Breast epithelium (tissue), 4 donors: ENCODE measurements at regions not wholly inside any gene's neighbourhood (a gene's known extent, or its start where the extent isn't known, plus 50 kb on each side); places are given as distances from the start of the nearest gene placed in this dataset.

Source experiments
- DNase-seq, 2 donors: peaks; one replicate each; pipeline ENCODE4 v3.0.0-alpha.2; 2019; ENCODE audit warnings: low spot score in 2 of 2
- H3K27ac ChIP-seq, 2 donors: fragments of 200-600 bp; sonication (generic) in 1 of 2; one replicate each; pipeline ENCODE4 v1.5.1; 2016 to 2019; ENCODE audit warnings: mild to moderate bottlenecking in 1 of 2
- H3K27me3 ChIP-seq, 2 donors: fragments of 200-600 bp; sonication (generic) in 1 of 2; one replicate each; pipeline versions ENCODE4 v1.5.1 to v1.6.0; 2017 to 2019; ENCODE audit warnings: control low read depth in 1 of 2, mild to moderate bottlenecking in 1 of 2
- H3K36me3 ChIP-seq: fragments of 200-600 bp; one replicate; pipeline ENCODE4 v1.5.1; 2019
- H3K4me1 ChIP-seq, 2 donors: fragments of 200-600 bp; sonication (generic); one replicate each; pipeline ENCODE4 v1.5.1; 2016 to 2019; ENCODE audit warnings: control low read depth in 1 of 2
- H3K4me3 ChIP-seq, 3 donors: fragments of 200-600 bp; sonication (generic); 1 replicate in 2 of 3; 2 replicates in 1 of 3; pipeline ENCODE4 v1.5.1; 2016 to 2019; ENCODE audit warnings: mild to moderate bottlenecking in 3 of 3, moderate library complexity in 2 of 3
- H3K9me3 ChIP-seq, 2 donors: fragments of 200-600 bp; sonication (generic) in 1 of 2; one replicate each; pipeline ENCODE4 v1.5.1; 2016 to 2019; ENCODE audit warnings: control low read depth in 1 of 2
- CTCF ChIP-seq, 3 donors: fragments of 450-650 bp; IDR thresholded peaks; one replicate each; pipeline ENCODE4 v1.5.1; 2016 to 2017; ENCODE audit warnings: antibody characterized with exemption in 3 of 3, mild to moderate bottlenecking in 3 of 3, moderate library complexity in 3 of 3
- POLR2A ChIP-seq: fragments of 450-650 bp; IDR thresholded peaks from one replicate; pipeline ENCODE4 v1.6.1; 2016; ENCODE audit warnings: antibody characterized with exemption, mild to moderate bottlenecking, moderate library complexity
- POLR2AphosphoS5 ChIP-seq, 3 donors: sonication (generic); formaldehyde crosslinking; IDR thresholded peaks; one replicate each; pipeline ENCODE4 v1.6.1; 2017; ENCODE audit warnings: antibody characterized with exemption in 3 of 3
- intact Hi-C: fragments of 100-400 bp; cut with DNase I; formaldehyde crosslinking; loops from one replicate; pipeline ENCODE4 v1.15.1; 2023; ENCODE audit warnings: low total_unique reads

DNA sequence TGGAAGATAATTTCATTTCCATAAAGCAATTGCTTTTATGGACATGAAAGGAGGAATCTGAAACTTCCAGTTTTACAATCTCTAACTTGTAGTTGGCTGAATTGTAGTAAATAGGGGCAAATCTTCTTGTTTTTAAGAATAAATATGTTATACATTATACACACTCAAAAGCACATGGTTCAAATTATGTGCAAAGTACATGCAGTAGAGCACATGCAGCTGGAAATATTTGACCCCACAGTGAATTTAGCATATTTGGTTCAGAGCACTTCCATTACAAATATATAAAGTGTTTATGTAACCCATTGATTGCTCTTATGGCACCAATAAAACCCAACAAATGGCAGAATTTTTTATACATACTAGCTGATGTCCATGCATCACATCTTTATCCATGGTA, 180.5 kb downstream of the IRS2 start:
- intact Hi-C loops, result no loop called here
- no peaks in the 10 kb centered on the region for H3K36me3 ChIP-seq
- no peak overlapping the region for H3K27ac ChIP-seq
- TF ChIP-seq POLR2A (no peak), CTCF (IDR thresholded peaks at IDR 0.05) (no peak), POLR2AphosphoS5 (IDR thresholded peaks at IDR 0.05) (no peak)
- H3K4me1 ChIP-seq, result no peaks in the 10 kb centered on the region
- DNase-seq, result no peak
- H3K27me3 ChIP-seq, result no peaks in the 10 kb centered on the region
- H3K4me3 ChIP-seq, result no peak overlapping the region
- no peaks in the 10 kb centered on the region for H3K9me3 ChIP-seq

GRCh38 chr13:109604894-109605293, 181.5 kb downstream of the IRS2 start:
- no peak overlapping the region for H3K27ac ChIP-seq
- no peaks in the 10 kb centered on the region for H3K36me3 ChIP-seq
- no peaks in the 10 kb centered on the region for H3K27me3 ChIP-seq
- TF ChIP-seq POLR2A, result no peak
- TF ChIP-seq POLR2AphosphoS5 (IDR thresholded peaks at IDR 0.05), result no peak
- TF ChIP-seq CTCF (IDR thresholded peaks at IDR 0.05), result no peak
- no peak for DNase-seq
- H3K4me3 ChIP-seq, result no peak overlapping the region
- H3K4me1 ChIP-seq, result no peaks in the 10 kb centered on the region
- no peaks in the 10 kb centered on the region for H3K9me3 ChIP-seq
- intact Hi-C loops, result no loop called here

GRCh38 chr13:109602356-109602755, 184.0 kb downstream of the IRS2 start:
- Histone ChIP-seq H3K4me1 (no peaks in the 10 kb centered on the region), H3K9me3 (no peaks in the 10 kb centered on the region), H3K36me3 (no peaks in the 10 kb centered on the region), H3K27me3 (no peaks in the 10 kb centered on the region), H3K4me3 (no peak overlapping the region), H3K27ac (no peak overlapping the region)
- TF ChIP-seq POLR2AphosphoS5 (IDR thresholded peaks at IDR 0.05) (no peak), POLR2A (no peak), CTCF (IDR thresholded peaks at IDR 0.05) (no peak)
- intact Hi-C loops, result no loop called here
- DNase-seq, result no peak

DNA sequence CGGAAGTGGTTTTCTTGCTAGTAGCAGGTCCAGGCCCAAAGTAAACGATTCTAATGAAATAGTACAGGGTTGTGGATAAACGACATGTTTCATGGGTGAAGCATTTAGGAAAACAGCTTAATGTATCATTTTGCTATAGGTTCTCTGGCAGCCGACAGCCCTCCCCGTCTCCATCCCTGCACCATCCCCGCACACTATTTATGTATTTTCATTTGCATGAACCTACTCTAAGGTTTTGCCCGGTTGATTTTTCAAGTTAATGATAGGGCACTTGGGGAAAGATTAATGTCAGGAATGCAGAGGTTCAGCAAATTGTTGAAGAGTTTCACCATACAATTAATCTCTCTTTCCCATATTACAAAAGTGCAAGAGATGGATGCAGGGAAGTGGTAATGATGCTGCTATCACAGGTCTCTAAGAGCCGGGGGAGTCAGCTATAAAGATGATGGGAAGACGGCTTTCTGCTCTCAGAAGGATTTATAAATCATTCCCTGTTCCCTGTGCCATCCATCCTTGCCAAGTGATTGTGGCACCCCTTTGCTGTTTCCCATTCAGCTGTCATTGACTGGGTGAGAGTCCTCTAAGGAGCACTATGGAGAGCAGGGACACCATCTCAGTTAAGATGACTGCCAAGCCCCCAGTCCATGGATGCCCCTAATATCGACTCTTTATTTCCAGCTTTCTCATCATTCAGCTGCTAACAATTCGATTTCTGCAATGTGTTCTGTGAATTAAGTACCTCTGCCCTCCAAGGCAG, 186.3 kb downstream of the IRS2 start:
- no peaks in the 10 kb centered on the region for H3K36me3 ChIP-seq
- no peaks in the 10 kb centered on the region for H3K4me1 ChIP-seq
- TF ChIP-seq POLR2A (no peak), POLR2AphosphoS5 (IDR thresholded peaks at IDR 0.05) (no peak), CTCF (IDR thresholded peaks at IDR 0.05) (no peak)
- no peaks in the 10 kb centered on the region for H3K27me3 ChIP-seq
- no peak overlapping the region for H3K27ac ChIP-seq
- no peaks in the 10 kb centered on the region for H3K9me3 ChIP-seq
- intact Hi-C loops, result no loop called here
- DNase-seq, result no peak
- no peak overlapping the region for H3K4me3 ChIP-seq

- no peak overlapping the region for H3K4me3 ChIP-seq
- H3K27ac ChIP-seq, result no peak overlapping the region
- DNase-seq, result no peak
- H3K9me3 ChIP-seq, result no peaks in the 10 kb centered on the region
- TF ChIP-seq POLR2AphosphoS5 (IDR thresholded peaks at IDR 0.05), result no peak
- TF ChIP-seq POLR2A, result no peak
- no peak for TF ChIP-seq CTCF (IDR thresholded peaks at IDR 0.05)
- no peaks in the 10 kb centered on the region for H3K27me3 ChIP-seq
- intact Hi-C loops, result no loop called here
- H3K4me1 ChIP-seq, result no peaks in the 10 kb centered on the region
- H3K36me3 ChIP-seq, result no peaks in the 10 kb centered on the region
Measured at GRCh38 chr13:109595471-109595870, 190.9 kb downstream of the IRS2 start.
